Renal pelvis (tissue), 1 donor: ENCODE measurements at regions not wholly inside any gene's neighbourhood (a gene's known extent, or its start where the extent isn't known, plus 50 kb on each side); places are given as distances from the start of the nearest gene placed in this dataset.

ENCODE experiments used
- DNase-seq: peaks from one replicate; pipeline ENCODE4 v3.0.0-alpha.2; 2013

DNA sequence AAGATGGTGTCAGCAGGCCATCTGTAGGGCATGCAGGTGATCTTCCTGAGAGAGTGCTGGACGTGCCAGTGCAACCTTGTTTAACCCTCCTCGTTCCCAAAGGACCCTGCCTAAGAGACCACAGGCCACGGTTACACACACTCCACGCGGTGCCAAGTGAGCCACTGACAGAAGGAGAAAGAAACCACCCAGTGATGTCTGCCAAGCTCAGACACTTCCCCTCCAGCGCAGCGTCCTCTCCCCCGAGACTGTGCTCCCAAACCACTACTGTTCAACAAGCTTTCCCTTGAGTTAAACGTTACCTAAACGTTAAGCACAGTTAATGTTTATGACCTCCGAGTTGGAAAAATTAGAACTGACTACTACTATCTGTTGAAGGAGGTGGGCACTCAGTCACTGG is 119.1 kb upstream of the NCK2 start:
- DNase-seq, result no peak

DNA sequence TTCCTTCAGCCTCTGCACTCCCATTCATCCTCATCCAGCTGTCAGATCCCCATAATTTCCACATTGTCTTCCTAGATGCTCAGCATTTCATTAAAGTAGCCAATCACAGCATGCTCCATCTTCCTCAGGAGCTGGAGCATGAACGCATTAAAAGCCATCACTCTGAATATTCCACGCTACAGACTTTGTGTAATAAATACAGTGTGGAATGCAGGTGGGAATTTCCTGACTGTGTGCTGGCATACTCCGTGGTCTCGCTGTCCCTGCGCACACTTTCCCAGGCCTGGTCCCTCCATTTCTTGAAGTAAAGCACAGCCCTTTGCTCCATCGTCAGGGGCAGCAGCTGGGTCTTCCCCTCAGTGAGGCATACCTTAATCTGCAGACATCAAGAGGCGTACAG is 123.7 kb upstream of the NCK2 start:
- no peak for DNase-seq

DNA sequence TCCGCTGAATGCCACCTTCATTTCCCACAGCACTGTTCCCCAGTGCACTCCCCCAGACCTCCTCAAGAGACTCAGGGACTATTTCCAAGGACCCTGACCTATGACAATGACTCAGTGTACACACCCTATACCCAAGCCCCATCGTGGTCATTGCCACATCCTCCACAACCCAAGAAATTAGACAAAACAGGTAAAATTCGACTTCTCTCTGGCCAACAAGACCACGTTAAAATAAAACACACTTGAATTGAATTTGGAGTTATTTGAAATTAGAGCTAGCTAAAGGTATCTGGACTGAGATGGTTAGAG is 126.4 kb upstream of the NCK2 start:
- DNase-seq, result no peak

DNA sequence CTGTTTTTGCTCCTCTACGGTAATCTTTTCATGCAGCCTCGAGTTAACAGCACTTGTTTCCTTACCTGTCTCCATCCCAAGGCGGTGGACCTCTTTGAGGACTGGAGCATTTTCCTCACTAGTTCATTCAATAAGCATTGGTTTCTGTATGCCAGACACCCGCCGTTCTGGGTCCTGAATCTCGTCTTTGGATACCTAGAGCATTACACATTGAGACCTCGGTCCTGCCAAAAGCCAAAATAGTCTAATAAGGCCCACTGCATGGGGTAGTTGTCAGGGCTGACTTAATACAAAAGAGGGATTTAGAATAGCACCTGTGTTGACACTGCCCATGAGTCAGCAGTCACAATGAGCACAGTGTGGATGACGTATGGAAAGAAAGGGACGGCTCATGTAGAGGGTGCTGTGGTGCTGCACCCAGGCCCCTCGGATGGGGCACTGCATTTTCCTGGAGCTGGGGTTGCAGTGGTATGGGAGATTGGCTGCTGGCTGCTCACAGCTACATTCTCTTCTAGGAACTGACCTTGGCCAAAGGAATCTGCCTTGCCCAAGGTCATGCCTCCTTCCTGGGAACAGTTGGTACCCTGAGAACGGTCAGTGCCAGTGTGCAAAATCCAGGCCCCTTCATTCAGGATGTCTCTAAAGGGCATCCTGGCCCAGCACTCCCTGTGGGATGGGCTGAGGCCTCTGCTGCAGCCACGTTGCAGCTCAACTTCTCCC is 126.9 kb upstream of the NCK2 start:
- DNase-seq, result no peak

DNA sequence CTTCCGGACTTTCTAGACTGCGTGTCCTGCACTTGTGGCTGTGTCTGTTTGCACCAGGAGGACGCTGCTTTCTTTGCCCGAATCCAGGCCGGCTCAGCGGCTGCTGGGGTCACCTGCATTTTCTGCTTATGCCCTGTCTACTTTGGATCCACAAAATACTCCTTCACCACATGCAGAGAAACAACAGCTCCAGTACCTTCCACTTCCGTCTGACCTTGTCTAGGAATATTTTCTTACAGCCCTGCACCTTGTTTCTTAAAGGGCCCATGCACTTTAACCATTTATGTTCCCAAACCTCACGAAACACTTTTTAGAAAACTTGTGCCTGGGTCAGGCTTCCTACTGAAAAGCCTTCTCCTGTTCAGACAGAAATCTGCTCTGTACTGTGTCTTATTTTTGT is 129.4 kb upstream of the NCK2 start:
- DNase-seq, result no peak

DNA sequence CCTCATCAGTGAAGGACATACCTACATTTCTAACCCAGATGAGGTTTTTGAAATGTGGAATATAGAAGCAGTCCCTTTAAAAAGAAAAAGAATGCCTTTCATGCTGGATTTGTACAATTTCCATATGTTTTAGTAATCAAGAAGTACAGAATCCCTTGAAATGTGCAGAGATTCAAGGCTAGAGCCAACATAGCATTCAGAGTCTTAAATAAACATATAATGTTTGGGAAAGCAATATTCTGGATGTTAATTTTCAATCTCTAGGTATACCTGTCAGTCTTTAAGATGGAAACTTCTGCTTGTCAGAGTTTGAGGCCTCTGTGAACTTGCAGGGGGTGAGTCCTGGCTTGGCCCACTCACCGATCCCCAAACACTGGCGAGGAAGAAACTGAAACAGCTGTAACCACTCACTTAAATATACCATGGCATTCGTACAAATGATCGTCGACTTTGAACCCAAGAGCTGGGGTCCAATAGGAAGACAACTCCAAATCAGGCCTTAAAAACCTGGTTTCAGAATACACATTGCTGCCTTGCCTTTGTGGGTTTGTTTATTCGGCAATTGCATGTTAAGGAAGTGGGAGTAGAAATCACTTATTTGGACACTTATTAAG is 132.8 kb upstream of the NCK2 start:
- peak; percentile 45 for DNase-seq

DNA sequence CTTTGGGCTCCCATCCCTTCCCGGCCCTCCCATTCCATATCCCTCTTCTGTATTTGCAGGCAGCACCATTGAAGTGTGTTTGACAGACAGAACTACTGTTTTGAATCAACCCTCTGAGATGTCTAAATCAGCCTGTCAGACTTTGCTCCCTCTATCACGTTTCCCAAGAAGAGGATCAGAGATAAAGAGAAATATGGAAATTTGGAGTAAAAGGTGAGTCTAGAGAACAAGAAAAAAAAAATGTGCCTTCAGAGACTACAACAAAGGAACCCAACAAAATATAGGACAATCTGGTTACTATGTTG is 133.4 kb upstream of the NCK2 start:
- DNase-seq, result no peak

DNA sequence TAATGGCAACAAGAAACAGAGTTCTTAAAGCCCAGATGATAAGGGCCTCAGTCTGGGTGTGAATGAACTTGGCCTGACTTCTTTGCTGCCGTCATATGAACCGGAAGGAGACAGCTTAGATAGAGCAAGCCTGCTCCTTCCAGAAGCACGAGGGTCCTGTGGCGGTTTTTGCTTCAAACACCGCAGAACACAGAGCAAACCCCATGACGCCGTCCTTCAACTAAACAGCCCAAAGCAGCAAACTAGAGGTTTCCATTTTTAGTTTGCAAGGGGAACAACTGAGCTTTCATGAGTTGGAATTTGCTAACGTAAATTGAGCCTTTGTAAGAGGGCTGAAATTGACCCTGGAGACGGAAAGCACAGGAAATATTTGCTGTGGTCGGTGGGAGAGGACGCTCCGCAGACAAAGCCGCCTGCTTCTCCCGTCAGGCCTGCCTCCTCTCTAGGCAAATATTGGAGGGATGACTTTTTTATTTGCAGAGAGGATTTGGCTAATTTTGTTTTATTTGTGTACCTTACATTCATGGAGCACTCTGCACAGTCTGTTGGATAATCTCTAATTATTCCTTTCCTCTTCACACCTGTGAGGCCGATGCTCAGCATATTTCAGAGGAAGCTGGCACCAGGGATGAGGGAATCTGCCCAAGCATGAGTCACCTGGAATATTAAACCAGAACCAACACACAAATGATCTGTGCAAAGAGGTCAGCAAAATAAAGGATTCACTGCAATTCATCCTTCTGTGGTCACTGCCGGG is 134.0 kb upstream of the NCK2 start:
- DNase-seq, result no peak

DNA sequence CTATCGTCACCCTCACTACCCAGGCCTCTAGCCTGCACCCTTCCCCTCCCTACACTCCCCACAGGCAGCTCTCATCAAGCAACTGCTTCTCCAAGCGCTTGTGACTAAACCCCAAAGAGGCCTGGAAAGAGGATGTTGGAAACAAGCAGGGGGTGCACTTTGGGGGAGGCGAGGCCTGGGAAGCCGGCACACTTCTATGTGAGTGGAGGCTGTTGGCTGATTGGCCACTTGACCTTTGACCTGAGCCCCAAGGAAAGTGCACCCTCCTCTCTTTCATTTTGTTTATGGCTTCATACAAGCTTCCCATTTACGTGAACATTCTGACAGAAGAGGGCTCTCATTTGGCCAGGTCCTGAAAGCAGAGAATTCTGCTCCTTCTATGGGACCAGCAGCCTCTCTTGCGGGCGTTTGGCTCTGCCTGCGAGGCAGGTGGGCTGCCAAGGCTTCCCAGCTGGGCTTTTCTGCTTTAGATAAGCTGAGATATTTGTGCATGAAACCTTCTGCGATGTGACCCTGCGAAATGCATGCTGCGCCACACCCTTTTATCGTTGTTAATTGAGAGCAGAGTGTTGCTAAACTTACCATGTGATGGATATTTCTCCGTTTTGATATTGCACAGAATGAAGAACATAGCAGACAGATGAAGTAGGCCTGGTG is 134.8 kb upstream of the NCK2 start:
- DNase-seq, result no peak

DNA sequence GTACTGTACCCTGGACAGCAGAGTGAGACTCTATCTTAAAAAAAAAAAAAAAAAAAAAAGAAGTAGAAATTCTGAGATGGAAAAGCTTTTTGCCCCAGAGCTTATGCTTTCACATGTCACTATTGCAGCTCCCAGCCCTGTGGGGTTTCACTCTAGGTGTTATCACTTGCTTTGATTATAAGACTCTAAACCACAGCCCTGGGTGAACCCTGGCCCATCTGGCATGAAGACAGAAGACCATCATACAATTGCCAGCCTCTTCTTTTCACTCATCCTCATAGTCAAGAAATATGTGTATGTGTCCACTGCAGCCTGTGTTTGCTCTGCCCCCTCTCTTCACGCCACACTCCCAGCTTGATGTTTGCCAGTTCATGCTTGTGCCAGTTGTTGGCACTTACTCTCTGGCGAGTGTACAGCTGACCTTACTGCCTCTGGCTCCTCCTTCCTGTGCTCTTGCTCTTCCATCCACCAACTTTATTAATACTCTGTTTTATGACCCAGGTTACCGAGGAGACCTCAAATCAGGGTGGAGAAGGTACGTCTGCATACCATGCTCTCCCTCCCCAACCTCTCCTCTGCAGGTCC is 136.7 kb upstream of the NCK2 start:
- DNase-seq, result no peak

DNA sequence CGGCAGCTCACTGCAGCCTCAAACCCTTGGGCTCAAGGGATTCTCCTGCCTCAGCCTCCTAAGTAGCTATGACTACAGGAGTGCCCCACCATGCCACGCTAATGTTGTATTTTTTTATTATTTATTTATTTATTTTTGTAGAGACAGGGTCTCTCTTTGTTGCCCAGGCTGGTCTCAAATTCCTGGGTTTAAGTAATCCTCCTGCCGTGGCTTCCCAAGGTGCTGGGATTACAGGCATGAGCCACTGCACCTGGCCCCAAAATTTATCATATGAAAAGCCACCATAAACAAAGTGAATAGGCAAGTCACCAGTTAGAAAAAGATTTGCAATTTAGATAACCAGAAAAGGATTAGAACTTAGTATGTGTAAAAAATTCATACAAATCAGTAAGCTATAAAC is 138.6 kb upstream of the NCK2 start:
- no peak for DNase-seq

DNA sequence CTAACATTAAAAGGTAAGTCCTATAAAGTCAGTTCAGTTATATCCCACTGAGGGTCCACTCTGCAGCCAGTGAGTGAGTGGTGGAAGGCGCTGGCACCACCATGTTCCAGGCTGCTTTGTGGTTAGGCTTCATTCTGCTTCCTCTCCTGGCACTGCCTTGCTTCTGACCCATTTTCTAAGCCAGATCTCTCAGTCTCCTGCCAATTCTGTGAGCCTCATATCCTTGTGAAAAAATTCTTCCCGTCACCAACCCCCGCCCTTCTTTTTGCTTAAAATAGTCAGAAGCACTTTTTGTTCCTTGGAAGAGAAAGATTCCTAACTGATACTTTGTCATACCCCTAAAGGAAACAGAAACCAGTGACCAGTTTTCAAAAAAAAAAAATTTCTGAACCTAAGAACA is 139.8 kb upstream of the NCK2 start:
- no peak for DNase-seq

DNA sequence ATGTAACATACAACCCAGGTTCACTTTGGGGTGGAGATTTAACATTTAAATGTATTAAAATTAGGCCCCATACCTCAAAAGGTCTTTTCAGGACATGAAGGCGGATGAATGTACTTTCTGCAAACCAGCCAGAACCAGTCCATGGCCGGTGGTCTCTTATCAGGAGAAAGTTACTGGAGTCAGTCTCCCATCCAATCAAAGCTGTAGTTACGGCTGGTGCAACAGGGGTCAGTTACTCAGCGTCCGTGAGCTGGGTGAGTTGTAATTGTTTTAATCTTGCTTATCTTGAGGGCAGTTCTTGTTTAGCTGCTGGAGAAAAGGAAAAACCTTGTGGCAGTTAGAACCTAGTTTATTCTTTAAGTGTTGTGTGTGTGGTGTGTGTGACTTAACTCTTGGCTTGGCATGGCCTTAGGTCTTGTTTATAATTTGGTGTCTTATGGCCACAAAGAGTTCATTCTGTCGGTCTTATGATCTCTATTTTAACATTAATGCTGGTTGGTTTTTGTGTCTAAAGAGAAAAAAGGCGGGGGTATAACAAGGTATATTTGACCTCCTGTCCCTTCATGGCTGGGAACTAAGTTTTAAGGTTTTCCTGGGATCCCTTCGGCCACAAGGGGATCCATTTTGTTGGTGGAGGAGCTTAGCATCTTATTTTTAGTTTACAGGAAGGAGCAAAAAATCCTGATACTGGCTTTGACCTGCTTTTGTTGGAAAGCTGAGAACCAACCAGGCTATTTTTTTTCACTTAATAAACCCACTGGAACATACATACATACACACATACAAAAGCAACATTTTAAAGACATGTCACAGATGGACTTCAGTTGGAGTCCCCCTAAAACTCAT is 143.5 kb upstream of the NCK2 start:
- no peak for DNase-seq

DNA sequence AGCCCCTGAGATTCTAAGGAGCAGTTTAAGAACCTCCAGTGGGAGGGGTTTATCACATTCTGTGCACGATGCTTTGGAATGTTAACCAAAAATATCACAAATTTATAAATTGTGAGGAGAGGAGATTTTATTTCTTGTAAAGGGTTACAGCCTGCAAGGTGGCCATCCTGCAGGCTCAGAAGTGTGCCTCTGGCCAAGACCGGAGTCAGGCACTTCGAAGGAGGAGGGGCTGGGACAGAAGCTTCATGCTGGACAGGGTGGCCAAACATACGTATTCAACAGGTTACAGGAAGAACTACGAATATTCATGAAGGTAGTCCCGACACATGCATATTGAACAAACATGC is 144.1 kb upstream of the NCK2 start:
- DNase-seq, result no peak

DNA sequence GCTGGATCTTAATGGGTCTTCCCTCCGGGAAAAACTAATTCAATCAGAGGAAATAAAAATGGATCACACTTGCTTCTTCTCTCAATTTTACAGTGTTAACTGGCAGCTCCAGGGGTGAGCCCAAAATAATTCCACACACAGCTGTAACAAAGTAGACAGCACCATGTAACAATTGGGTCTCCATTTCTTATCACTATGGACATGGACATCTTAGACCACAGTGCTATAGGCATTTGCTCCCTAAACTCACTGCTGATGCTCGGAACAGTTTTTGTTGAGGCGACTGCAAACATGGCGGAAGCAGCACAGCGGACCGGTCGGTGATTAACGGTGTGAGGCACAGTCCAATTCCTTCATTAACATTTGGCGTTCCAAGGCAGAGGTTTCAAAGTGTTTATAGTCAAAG is 144.7 kb upstream of the NCK2 start:
- DNase-seq, result no peak

DNA sequence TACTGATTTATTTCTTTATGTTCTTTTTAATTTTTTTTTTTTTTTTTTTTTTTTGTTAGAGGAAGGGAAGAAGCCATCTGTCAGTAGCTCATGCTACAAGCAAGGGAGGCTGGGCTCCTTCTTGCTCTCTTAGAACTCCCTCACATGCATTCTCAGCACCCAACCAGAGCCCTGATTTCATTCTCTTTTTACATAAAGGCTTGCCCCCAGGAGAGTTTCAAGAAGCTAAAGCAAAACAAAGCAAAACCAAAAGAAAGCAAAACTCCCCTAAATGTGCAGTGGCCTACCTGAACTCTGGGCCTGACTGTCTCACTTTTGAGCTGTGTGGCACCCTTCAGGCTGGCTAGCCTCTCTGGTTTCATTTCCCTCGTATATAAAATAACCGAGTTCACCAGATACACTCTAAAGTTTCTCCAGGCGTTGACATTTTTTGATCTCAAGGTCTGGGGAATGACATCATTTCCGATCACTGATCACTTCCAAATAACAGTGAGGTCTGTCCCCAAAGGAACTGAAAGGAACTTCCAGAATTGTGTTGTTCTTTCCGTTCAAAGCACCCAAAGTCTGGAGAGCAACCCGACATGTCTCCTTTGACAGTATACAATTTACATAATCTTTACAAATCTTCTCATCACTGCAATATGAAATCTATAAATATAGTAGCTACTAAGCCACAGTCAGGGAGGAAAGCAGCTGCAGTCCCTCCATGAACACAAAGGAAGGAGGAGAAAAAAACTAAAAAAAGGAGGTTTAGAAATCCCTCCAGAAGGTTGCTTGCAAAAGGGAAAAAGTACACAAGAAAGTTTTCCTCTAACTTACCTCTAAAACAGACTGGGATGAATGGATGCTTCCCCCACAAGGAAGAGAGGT is 145.6 kb upstream of the NCK2 start:
- no peak for DNase-seq

DNA sequence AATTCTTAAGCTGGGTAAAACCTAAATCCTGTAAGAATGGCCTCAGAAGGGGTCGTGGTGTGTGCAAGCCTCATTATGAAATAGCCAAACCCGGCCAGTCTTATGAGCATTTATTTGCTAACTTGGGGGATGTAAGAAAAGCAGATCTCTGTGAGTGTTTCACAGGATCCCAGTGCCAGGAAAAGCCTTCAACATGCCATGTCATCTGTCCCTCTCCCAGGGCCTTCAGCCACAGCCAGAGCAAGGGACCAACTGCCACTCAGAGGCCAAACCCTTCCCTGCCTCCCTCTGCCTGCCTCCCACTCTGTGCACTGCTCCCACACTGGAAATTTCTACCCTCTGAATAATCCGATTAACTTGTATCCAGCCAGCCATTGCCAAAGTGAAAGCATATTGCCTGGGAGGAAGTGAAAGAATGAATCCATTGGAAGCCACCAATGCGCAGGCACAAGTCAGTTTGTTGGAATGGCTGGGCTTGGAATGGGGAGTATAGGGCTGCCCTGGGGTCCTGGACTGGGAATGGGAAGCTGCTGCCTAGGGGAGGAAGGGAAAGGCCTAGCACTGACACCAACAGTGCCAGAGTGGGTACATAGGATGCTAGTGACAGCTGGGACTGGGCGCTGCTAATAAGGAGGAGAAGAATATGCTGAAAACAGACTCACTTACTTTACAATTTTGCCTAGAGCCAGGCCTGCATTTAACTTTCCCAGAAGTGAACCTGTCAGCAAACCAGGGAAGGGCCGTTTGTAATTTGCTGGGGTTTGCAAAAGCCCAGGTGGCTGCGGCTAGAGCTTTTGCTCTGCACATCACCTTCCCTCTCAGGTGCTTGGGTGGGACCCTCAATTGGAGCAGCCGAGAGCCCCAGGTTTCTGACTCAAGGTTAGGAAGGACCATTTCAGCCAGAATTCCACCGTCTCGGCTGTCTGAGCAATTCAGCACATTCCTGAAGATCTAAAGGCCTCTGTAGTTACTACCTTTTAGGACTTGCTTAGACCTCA is 146.6 kb upstream of the NCK2 start:
- DNase-seq, result no peak

DNA sequence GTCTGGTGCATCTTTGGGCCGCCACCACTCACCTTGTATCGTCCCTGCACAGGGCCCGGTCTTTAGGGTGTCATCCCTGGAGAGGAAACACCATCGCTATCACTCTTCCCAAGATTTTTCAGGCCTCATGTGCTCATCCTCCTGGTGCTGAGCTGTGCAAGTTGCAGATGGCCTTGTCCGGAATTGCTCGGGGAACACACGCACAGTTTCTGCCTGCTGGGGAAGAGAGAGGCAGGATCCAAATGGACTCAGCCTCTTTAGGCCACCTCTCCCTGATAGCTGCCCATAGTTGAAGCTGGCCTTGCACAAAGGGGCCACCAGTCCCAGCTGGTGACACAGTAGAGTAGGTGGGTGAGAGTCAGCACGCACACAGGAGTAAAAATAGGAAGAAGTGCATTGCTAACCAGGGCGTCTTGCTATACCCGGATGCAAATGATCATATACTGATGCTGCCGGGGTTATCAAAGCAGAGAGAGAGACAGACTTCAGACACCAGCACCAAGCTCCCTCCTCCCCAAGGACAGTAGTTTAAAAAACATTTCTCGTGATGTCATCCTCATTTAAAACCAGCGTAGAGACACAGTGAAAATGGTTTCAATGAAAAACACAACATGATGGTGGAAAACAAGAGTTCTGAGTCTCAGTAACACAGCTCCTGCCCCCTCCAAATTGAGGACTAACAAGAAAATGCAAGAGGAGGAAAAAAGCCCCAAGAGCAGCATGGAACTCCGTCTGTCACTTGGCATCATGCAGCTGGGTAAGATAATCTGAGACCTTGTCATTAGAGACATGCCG is 147.5 kb upstream of the NCK2 start:
- DNase-seq, result no peak

DNA sequence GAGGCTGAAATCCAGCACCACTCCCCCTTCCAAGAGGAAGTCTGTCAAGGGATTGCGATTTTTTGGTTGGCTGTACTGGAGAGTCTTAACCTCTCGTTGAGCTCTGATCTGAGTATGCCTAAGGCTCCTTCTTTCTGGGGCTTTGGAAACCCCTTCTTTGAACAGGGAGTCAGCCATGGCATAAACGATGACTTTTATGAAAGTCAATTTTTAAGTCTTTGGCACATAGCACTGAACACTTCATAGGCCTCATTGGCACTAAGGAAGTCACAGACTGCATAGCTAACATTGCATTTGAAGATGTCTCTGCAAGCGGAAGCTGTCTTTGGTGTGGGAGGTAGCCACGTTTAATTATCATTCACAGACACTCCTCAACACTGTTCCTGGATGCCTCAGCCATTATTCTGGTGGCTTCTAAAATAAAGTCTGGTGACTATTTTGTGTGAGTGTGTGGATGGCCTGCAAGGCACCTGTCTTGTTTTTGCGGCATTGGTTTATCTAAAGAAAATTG is 148.2 kb upstream of the NCK2 start:
- DNase-seq, result no peak
